ENCODE measurements at regions not wholly inside any gene's neighbourhood (a gene's known extent, or its start where the extent isn't known, plus 50 kb on each side); places are given as distances from the start of the nearest gene placed in this dataset.

GRCh38 chr6:50661636-50662035 lies 51.7 kb upstream of the TFAP2D start:
- Mint-ChIP-seq H3K27ac (ENCODE audit: unreplicated experiment) (no peak overlapping the region), H3K4me3 (ENCODE audit: low read depth, unreplicated experiment) (no peak overlapping the region), H3K27me3 (ENCODE audit: unreplicated experiment) (no peaks in the 10 kb centered on the region), H3K9me3 (ENCODE audit: low read depth, unreplicated experiment) (no peaks in the 10 kb centered on the region), H3K36me3 (ENCODE audit: insufficient read depth, unreplicated experiment) (no peaks in the 10 kb centered on the region), H3K4me1 (ENCODE audit: low read depth, unreplicated experiment) (no peaks in the 10 kb centered on the region)
- no peak for TF ChIP-seq CTCF (IDR thresholded peaks at IDR 0.05; ENCODE audit: unreplicated experiment)
- CTCF ChIA-PET, result no interaction called here
- BruUV-seq (replicated peaks), result no TSS peak
- no peak for DNase-seq
- intact Hi-C loops (cut with micrococcal nuclease; ENCODE audit: unreplicated experiment), result no loop called here
